Duodenal mucosa (tissue), 2 donors: ENCODE measurements at regions not wholly inside any gene's neighbourhood (a gene's known extent, or its start where the extent isn't known, plus 50 kb on each side); places are given as distances from the start of the nearest gene placed in this dataset.

ENCODE experiments used
- H3K27ac ChIP-seq: one replicate; pipeline ENCODE4 v1.7.0; 2013; ENCODE audit warnings: low read depth, low read length
- H3K27me3 ChIP-seq, 2 donors: one replicate each; pipeline ENCODE4 v1.7.0; 2013; ENCODE audit warnings: low read length in 2 of 2, control low read depth in 1 of 2; ENCODE audit not compliant: insufficient read depth in 2 of 2, control insufficient read depth in 1 of 2
- H3K36me3 ChIP-seq, 2 donors: one replicate each; pipeline ENCODE4 v1.7.0; 2013; ENCODE audit warnings: low read length in 2 of 2, control low read depth in 1 of 2; ENCODE audit not compliant: insufficient read depth in 2 of 2, control insufficient read depth in 1 of 2
- H3K4me1 ChIP-seq, 2 donors: one replicate each; pipeline ENCODE4 v1.7.0; 2013; ENCODE audit warnings: low read length in 2 of 2, control low read depth in 1 of 2; ENCODE audit not compliant: insufficient read depth in 2 of 2, control insufficient read depth in 1 of 2
- H3K4me3 ChIP-seq, 2 donors: one replicate each; pipeline ENCODE4 v1.7.0; 2013; ENCODE audit warnings: low read length in 2 of 2, low read depth in 1 of 2
- H3K9ac ChIP-seq, 2 donors: one replicate each; pipeline ENCODE4 v1.7.0; 2013; ENCODE audit warnings: low read length in 2 of 2, low read depth in 1 of 2
- H3K9me3 ChIP-seq, 2 donors: one replicate each; pipeline ENCODE4 v1.7.0; 2013; ENCODE audit warnings: low read length in 2 of 2, control low read depth in 1 of 2; ENCODE audit not compliant: control insufficient read depth in 1 of 2

DNA sequence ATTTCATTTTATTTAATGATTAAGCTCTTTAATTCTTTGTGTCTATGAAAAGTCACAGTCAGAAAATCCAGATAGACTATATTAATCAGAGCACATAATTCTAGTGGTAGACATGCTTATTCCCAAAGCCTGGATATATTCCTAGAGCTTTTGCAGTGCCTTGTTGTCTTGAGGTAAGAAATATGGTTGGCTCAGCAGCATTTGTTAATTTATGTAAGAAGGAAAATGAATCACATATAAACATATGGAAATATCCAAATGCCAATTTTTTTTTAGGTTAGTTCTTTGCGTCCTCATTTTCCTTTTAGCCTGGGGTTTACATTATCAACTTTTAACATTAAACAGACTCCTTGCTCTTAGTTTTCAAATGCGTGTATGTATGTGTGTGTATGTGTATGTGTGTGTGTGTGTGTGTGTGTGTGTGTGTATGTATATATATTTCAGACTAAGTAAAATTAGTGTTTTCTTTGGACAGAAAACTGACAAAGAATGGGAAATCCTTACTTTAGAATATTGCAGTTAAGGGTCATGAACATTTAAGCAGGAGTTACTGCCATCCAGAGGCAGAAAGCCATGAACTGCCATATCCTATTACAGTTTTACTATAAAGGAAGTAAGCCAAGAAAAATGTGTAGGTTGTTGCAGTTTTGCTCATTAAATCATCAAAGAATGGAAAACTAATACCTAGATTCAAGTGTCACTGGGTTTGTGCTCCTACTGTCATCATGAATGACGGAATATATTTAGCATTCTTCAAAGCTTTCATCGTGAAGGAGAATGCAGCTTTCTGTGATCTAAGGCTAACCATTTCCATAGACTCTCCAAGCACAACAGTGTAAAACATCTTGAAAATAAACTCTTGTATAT lies 477.1 kb upstream of the NR5A2 start:
- no peaks in the 10 kb centered on the region for H3K9me3 ChIP-seq
- H3K9ac ChIP-seq, result no peak overlapping the region
- H3K27ac ChIP-seq, result no peak overlapping the region
- H3K36me3 ChIP-seq, result no peaks in the 10 kb centered on the region
- no peaks in the 10 kb centered on the region for H3K4me1 ChIP-seq
- H3K4me3 ChIP-seq, result no peak overlapping the region
- no peaks in the 10 kb centered on the region for H3K27me3 ChIP-seq

DNA sequence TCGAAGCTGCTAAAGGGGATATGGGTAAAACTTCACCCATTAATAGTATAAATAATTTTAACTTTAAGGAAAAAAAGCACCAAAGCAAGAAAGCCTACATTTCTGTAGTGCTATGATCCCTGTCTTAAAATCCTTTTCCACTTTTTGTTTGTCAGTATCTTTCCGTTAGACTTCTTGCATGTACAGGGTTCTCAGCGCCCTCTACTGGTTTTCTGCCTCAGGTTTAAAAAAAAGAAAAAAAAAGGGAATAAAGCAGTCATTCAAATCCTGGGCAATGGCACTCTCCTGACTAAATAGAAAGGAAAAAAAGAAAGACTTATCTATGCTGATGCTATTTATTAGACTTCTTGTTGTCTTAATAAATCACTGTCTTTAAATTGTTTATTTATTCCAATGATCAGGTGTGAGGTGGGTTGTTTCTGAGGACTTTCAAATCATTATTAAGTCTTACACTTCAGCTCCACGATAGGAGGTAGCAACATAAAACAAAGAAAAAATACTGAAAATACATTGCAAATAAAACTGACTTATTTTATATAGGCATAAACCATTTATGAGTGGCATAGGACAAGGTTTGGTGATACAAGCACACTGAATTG lies 475.4 kb upstream of the NR5A2 start:
- no peak overlapping the region for H3K27ac ChIP-seq
- no peaks in the 10 kb centered on the region for H3K4me1 ChIP-seq
- no peaks in the 10 kb centered on the region for H3K27me3 ChIP-seq
- H3K4me3 ChIP-seq, result no peak overlapping the region
- no peak overlapping the region for H3K9ac ChIP-seq
- H3K9me3 ChIP-seq, result no peaks in the 10 kb centered on the region
- no peaks in the 10 kb centered on the region for H3K36me3 ChIP-seq

DNA sequence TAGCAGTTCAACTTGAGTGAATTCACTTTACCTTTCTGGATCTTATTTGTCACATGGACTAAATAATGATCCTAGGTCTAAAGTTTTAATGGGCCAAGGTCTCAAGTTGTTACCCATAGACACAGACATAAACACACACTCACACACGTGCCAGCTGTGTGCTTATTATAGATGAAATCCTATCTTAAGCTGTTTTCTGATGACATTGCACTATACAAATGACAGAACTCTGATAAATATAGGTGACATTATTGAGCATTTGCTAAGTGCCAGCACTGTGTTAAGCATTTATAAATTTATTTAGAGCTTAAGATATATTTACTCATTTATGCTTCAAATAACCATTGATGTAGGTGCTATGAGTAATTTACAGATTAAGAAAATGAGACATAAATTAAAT lies 474.4 kb upstream of the NR5A2 start:
- H3K27ac ChIP-seq, result no peak overlapping the region
- no peaks in the 10 kb centered on the region for H3K27me3 ChIP-seq
- no peaks in the 10 kb centered on the region for H3K36me3 ChIP-seq
- no peaks in the 10 kb centered on the region for H3K4me1 ChIP-seq
- no peaks in the 10 kb centered on the region for H3K9me3 ChIP-seq
- H3K9ac ChIP-seq, result no peak overlapping the region
- no peak overlapping the region for H3K4me3 ChIP-seq

DNA sequence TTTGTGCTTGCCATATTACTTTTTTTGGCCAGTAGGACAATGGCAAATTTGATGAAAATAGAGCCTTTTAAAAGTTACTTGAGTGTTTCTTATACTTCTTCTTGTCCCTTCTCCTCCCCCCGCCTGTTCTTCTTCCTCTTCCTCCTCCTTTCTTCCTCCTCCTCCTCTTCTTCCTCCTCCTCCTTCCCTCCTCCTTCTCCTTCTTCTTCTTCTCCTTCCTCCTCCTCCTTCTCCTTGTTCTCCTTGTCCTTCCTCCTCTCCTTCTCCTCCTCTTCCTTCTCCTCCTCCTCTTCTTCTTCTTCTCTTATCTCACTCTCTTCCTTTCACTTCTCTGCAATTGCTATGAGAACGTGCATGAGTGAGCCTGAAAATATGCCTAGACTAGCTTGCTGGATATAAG lies 466.2 kb upstream of the NR5A2 start:
- Histone ChIP-seq H3K9ac (no peak overlapping the region), H3K4me3 (no peak overlapping the region), H3K27ac (no peak overlapping the region), H3K9me3 (no peaks in the 10 kb centered on the region), H3K27me3 (no peaks in the 10 kb centered on the region), H3K36me3 (no peaks in the 10 kb centered on the region), H3K4me1 (no peaks in the 10 kb centered on the region)

DNA sequence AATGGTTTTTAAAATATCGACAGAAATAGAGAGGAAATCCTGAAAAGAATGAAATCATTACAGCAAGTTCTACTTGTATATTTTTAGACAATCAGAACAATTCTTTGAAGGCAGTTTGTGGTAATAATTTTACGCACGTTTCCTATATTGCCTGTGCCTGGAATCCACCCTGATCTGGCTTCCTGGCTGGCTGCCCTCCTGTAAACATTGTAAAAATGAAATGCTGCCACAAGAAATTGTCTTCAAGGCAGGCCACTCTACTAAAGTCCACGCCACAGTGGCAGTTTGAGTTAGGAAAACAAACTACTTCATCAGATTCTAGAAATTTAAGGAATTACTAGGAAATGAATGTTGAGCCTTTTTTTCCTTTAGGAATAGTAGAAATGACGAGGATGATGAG lies 454.5 kb upstream of the NR5A2 start:
- no peaks in the 10 kb centered on the region for H3K9me3 ChIP-seq
- no peaks in the 10 kb centered on the region for H3K27me3 ChIP-seq
- no peak overlapping the region for H3K27ac ChIP-seq
- no peaks in the 10 kb centered on the region for H3K4me1 ChIP-seq
- no peak overlapping the region for H3K4me3 ChIP-seq
- H3K9ac ChIP-seq, result no peak overlapping the region
- H3K36me3 ChIP-seq, result no peaks in the 10 kb centered on the region

DNA sequence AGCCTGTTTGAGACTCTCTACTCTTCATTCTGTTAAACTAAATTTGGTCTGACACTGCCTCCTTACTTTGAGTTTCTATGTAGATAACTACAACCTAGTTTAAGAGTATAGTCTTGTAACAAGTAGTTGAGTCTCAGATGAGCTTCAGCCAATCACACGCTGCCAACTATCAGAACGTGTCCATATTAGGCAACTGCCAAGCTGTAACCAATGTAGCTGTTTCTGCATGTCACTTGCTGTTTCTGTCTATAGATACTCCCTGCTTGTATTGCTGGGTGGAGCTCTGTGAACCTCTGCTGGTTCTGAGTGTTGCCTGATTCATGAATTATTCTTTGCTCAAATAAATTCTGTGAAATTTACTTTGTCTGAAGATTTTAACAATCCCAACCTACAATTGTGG lies 452.6 kb upstream of the NR5A2 start:
- H3K9ac ChIP-seq, result no peak overlapping the region
- no peak overlapping the region for H3K4me3 ChIP-seq
- no peaks in the 10 kb centered on the region for H3K9me3 ChIP-seq
- H3K36me3 ChIP-seq, result no peaks in the 10 kb centered on the region
- H3K4me1 ChIP-seq, result no peaks in the 10 kb centered on the region
- no peak overlapping the region for H3K27ac ChIP-seq
- no peaks in the 10 kb centered on the region for H3K27me3 ChIP-seq

DNA sequence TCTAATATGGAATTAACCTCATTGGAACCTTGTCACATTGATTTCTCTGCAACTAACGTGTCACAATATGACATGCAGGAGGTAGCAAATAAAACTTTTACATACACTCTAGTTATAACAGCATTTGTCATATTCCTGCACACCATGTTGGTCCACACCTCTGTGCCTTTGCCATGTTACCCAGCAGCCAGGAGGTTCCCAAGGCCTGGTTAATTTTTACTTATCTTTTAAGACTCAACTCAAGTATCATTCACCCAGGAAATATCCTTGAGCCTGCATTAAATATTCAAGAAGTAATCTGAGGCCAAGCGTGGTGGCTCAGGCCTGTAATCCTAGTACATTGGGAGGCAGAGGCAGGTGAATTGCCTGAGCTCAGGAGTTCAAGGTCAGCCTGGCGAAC lies 447.2 kb upstream of the NR5A2 start:
- H3K9me3 ChIP-seq, result no peaks in the 10 kb centered on the region
- H3K4me3 ChIP-seq, result no peak overlapping the region
- H3K36me3 ChIP-seq, result no peaks in the 10 kb centered on the region
- H3K4me1 ChIP-seq, result no peaks in the 10 kb centered on the region
- H3K9ac ChIP-seq, result no peak overlapping the region
- no peak overlapping the region for H3K27ac ChIP-seq
- no peaks in the 10 kb centered on the region for H3K27me3 ChIP-seq

DNA sequence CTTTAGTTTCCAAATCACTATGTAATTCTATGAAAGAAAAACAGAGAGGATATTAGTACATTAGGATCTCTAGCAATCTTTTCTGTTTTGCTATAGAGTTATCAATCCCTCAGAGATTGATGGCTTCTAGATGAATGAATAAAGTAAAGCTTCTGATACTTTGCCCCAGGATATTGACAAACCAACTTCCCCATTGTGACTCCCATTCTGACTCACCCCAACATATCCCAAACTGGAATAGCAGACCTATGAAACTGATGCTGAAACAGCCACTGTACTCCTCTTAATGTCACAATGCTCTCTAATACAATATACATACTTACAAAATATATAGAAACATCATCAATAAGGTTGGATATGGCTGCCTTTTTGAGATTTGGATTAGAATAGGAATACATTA lies 442.1 kb upstream of the NR5A2 start:
- no peaks in the 10 kb centered on the region for H3K36me3 ChIP-seq
- no peak overlapping the region for H3K27ac ChIP-seq
- H3K4me1 ChIP-seq, result no peaks in the 10 kb centered on the region
- H3K27me3 ChIP-seq, result no peaks in the 10 kb centered on the region
- no peak overlapping the region for H3K4me3 ChIP-seq
- H3K9ac ChIP-seq, result no peak overlapping the region
- H3K9me3 ChIP-seq, result no peaks in the 10 kb centered on the region

DNA sequence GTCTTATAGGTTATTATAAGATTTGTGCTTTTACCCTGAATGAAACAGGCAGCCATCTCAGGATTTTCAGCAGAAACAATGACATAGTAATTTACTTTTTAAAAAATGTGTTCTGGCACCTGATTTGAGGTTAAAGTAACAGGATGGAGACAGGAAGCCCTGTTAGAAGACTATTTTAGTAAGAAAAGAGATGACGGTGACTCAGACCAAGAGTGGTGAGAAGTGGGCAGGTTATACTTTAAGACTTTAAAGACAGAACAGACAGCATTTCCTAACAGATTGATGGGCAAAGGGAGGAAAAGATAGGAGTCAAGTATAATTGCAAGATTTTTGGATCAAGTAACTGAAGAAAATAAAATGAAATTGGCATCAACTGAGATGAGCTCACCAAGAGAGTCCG lies 436.8 kb upstream of the NR5A2 start:
- Histone ChIP-seq H3K9me3 (no peaks in the 10 kb centered on the region), H3K36me3 (no peaks in the 10 kb centered on the region), H3K27me3 (no peaks in the 10 kb centered on the region), H3K9ac (no peak overlapping the region), H3K4me1 (no peaks in the 10 kb centered on the region), H3K4me3 (no peak overlapping the region), H3K27ac (no peak overlapping the region)

DNA sequence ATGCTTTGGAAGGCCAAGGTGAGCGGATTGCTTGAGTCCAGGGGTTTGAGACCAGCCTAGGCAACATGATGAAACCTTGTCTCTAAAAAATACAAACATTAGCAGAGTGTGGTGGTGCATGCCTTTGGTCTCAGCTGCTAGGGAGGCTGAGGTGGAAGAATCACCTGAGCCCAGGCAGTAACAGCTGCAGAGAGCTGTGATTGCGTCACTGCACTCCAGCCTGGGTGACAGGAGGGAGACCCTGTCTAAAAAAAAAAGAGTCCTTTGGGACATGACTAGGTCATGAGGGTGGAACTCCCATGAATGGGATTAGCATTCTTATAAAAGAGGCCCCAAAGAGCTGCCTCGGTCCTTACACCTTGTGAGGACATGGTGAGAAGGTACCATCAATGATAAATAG lies 436.0 kb upstream of the NR5A2 start:
- no peaks in the 10 kb centered on the region for H3K9me3 ChIP-seq
- H3K9ac ChIP-seq, result no peak overlapping the region

More for the DNA sequence above, 436.0 kb upstream of the NR5A2 start:
- Histone ChIP-seq H3K4me3 (no peak overlapping the region), H3K36me3 (no peaks in the 10 kb centered on the region), H3K27ac (no peak overlapping the region), H3K4me1 (no peaks in the 10 kb centered on the region), H3K27me3 (no peaks in the 10 kb centered on the region)
